Hippocampal formation (tissue), 2 donors: ENCODE measurements at regions not wholly inside any gene's neighbourhood (a gene's known extent, or its start where the extent isn't known, plus 50 kb on each side); places are given as distances from the start of the nearest gene placed in this dataset.

ENCODE experiments used
- DNase-seq, 2 donors: peaks; one replicate each; lab custom pipeline; 2025; lab: John Stamatoyannopoulos, UW

- DNase-seq = no peak
Observed at GRCh38 chr10:131673396-131673795, 227.4 kb upstream of the PPP2R2D start.

- DNase-seq = no peak
Observed at GRCh38 chr10:131674130-131674529, 226.7 kb upstream of the PPP2R2D start.

- DNase-seq = no peak
Observed at GRCh38 chr10:131675104-131675503, 225.7 kb upstream of the PPP2R2D start.

- DNase-seq = no peak
Observed at GRCh38 chr10:131676046-131676799, 224.6 kb upstream of the PPP2R2D start.

GRCh38 chr10:131676800-131677421 lies 223.9 kb upstream of the PPP2R2D start:
- no peak for DNase-seq

- DNase-seq = no peak
Observed at GRCh38 chr10:131677671-131678070, 223.1 kb upstream of the PPP2R2D start.

GRCh38 chr10:131678171-131678570 lies 222.6 kb upstream of the PPP2R2D start:
- no peak for DNase-seq

GRCh38 chr10:131678613-131679012 lies 222.2 kb upstream of the PPP2R2D start:
- no peak for DNase-seq

- no peak for DNase-seq
Observed at GRCh38 chr10:131679926-131680325, 220.9 kb upstream of the PPP2R2D start.

GRCh38 chr10:131681122-131681521 lies 219.7 kb upstream of the PPP2R2D start:
- no peak for DNase-seq

- no peak for DNase-seq
Observed at GRCh38 chr10:131681656-131682055, 219.2 kb upstream of the PPP2R2D start.

- DNase-seq = no peak
Observed at GRCh38 chr10:131682271-131682962, 218.4 kb upstream of the PPP2R2D start.

GRCh38 chr10:131683281-131683861 lies 217.4 kb upstream of the PPP2R2D start:
- DNase-seq = no peak

- no peak for DNase-seq
Observed at GRCh38 chr10:131683941-131684340, 216.9 kb upstream of the PPP2R2D start.

GRCh38 chr10:131685007-131685406 lies 215.8 kb upstream of the PPP2R2D start:
- no peak for DNase-seq

- no peak for DNase-seq
Observed at GRCh38 chr10:131685576-131685975, 215.2 kb upstream of the PPP2R2D start.

- no peak for DNase-seq
Observed at GRCh38 chr10:131686781-131687420, 213.9 kb upstream of the PPP2R2D start.

GRCh38 chr10:131688304-131688703 lies 212.5 kb upstream of the PPP2R2D start:
- no peak for DNase-seq

GRCh38 chr10:131689016-131689415 lies 211.8 kb upstream of the PPP2R2D start:
- no peak for DNase-seq

GRCh38 chr10:131689486-131689885 lies 211.3 kb upstream of the PPP2R2D start:
- no peak for DNase-seq

- DNase-seq = no peak
Observed at GRCh38 chr10:131689954-131690757, 210.7 kb upstream of the PPP2R2D start.
